Gastrocnemius medialis (tissue), 4 donors: ENCODE measurements at regions not wholly inside any gene's neighbourhood (a gene's known extent, or its start where the extent isn't known, plus 50 kb on each side); places are given as distances from the start of the nearest gene placed in this dataset.

Source experiments
- POLR2A ChIP-seq, 2 donors: fragments of 450-650 bp; IDR thresholded peaks; one replicate each; pipeline ENCODE4 v1.6.1; 2017; ENCODE audit warnings: antibody characterized with exemption in 2 of 2, mild to moderate bottlenecking in 2 of 2, moderate library complexity in 2 of 2
- TF ChIP-seq, protein P1 (sequence below), 5 experiments: fragments of 450-650 bp in 3 of 5; fragments of 200-600 bp in 2 of 5; sonication (generic) in 2 of 5; IDR thresholded peaks in 4 of 5; conservative IDR thresholded peaks in 1 of 5; 1 replicate in 4 of 5; 2 replicates in 1 of 5; pipeline ENCODE4 v1.5.1; 2016 to 2019; ENCODE audit warnings: antibody characterized with exemption in 5 of 5, mild to moderate bottlenecking in 3 of 5, moderate library complexity in 3 of 5

DNA sequence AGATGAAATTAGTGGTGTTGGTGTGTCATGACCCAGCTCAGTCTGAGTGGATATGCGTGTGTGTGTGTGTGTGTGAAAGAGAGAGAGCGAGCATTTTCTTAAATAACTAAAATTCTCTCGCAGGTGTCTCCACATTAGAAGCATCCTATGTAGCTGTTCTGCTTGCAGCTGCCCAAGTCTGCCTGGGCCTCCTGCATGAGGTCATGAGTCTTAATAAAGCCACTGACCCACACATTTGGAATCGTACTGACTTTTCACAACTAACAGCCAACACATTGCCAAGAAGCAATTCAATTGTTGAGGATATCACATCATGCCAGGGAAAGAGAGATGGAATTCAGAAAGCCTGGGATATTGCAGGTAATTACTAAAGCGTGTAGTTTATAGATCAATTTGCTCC is 238.2 kb upstream of the AJAP1 start:
- TF ChIP-seq, protein P1, sequence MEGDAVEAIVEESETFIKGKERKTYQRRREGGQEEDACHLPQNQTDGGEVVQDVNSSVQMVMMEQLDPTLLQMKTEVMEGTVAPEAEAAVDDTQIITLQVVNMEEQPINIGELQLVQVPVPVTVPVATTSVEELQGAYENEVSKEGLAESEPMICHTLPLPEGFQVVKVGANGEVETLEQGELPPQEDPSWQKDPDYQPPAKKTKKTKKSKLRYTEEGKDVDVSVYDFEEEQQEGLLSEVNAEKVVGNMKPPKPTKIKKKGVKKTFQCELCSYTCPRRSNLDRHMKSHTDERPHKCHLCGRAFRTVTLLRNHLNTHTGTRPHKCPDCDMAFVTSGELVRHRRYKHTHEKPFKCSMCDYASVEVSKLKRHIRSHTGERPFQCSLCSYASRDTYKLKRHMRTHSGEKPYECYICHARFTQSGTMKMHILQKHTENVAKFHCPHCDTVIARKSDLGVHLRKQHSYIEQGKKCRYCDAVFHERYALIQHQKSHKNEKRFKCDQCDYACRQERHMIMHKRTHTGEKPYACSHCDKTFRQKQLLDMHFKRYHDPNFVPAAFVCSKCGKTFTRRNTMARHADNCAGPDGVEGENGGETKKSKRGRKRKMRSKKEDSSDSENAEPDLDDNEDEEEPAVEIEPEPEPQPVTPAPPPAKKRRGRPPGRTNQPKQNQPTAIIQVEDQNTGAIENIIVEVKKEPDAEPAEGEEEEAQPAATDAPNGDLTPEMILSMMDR (IDR thresholded peaks at IDR 0.05 in 4 of 5, conservative IDR thresholded peaks at IDR 0.05 in 1 of 5) = no peak
- TF ChIP-seq POLR2A (IDR thresholded peaks at IDR 0.05) = no peak
